Esophagus muscularis mucosa (tissue), 3 donors: ENCODE measurements at regions not wholly inside any gene's neighbourhood (a gene's known extent, or its start where the extent isn't known, plus 50 kb on each side); places are given as distances from the start of the nearest gene placed in this dataset.

Source experiments
- CTCF ChIP-seq, 3 experiments: fragments of 200-600 bp in 2 of 3; fragments of 450-650 bp in 1 of 3; sonication (generic) in 2 of 3; IDR thresholded peaks; one replicate each; pipeline ENCODE4 v1.5.1; 2017 to 2019; ENCODE audit warnings: antibody characterized with exemption in 3 of 3, mild to moderate bottlenecking in 2 of 3, moderate library complexity in 1 of 3
- EP300 ChIP-seq: sonication (generic); formaldehyde crosslinking; IDR thresholded peaks from one replicate; pipeline ENCODE4 v1.6.1; 2017; ENCODE audit warnings: antibody characterized with exemption

GRCh38 chr17:13152501-13152900, 134.7 kb upstream of the ELAC2 start:
- no peak for TF ChIP-seq CTCF (IDR thresholded peaks at IDR 0.05)
- TF ChIP-seq EP300 = no peak
